GM21786 (cell line): ENCODE measurements at regions not wholly inside any gene's neighbourhood (a gene's known extent, or its start where the extent isn't known, plus 50 kb on each side); places are given as distances from the start of the nearest gene placed in this dataset.
A peak's percentile ranks its signal among the peaks of the same experiment; 100 is the strongest.

Source experiments
- ATAC-seq: cut with Tn5 transposase; IDR thresholded peaks from one replicate; pipeline ENCODE4 v1.9.1; 2021; ENCODE audit not compliant: unreplicated experiment

GRCh38 chrX:39826813-39827543, 270.8 kb downstream of the BCOR start:
- ATAC-seq: no peak

GRCh38 chrX:39827951-39828350, 269.8 kb downstream of the BCOR start:
- peak; percentile 79 for ATAC-seq

GRCh38 chrX:39828971-39829370, 268.8 kb downstream of the BCOR start:
- ATAC-seq: no peak

- ATAC-seq: no peak
Observed at GRCh38 chrX:39829965-39830364, 267.8 kb downstream of the BCOR start.

- ATAC-seq: no peak
Observed at GRCh38 chrX:39830414-39830813, 267.3 kb downstream of the BCOR start.

- ATAC-seq: no peak
Observed at GRCh38 chrX:39832211-39832610, 265.5 kb downstream of the BCOR start.

GRCh38 chrX:39834600-39834999, 263.2 kb downstream of the BCOR start:
- no peak for ATAC-seq

- ATAC-seq: no peak
Observed at GRCh38 chrX:39835241-39835640, 262.5 kb downstream of the BCOR start.

GRCh38 chrX:39835776-39836175, 262.0 kb downstream of the BCOR start:
- ATAC-seq: no peak

GRCh38 chrX:39836802-39837420, 260.8 kb downstream of the BCOR start:
- ATAC-seq: no peak

GRCh38 chrX:39837688-39838087, 260.1 kb downstream of the BCOR start:
- no peak for ATAC-seq

- no peak for ATAC-seq
Observed at GRCh38 chrX:39839371-39839770, 258.4 kb downstream of the BCOR start.

- no peak for ATAC-seq
Observed at GRCh38 chrX:39840133-39840532, 257.6 kb downstream of the BCOR start.

- no peak for ATAC-seq
Observed at GRCh38 chrX:39840581-39841093, 257.1 kb downstream of the BCOR start.

GRCh38 chrX:39841604-39842003, 256.2 kb downstream of the BCOR start:
- no peak for ATAC-seq

- ATAC-seq: no peak
Observed at GRCh38 chrX:39842281-39842973, 255.3 kb downstream of the BCOR start.

- ATAC-seq: no peak
Observed at GRCh38 chrX:39843318-39843717, 254.4 kb downstream of the BCOR start.

- ATAC-seq: no peak
Observed at GRCh38 chrX:39845233-39845632, 252.5 kb downstream of the BCOR start.

- no peak for ATAC-seq
Observed at GRCh38 chrX:39846460-39846859, 251.3 kb downstream of the BCOR start.

GRCh38 chrX:39848243-39848642, 249.5 kb downstream of the BCOR start:
- no peak for ATAC-seq

- no peak for ATAC-seq
Observed at GRCh38 chrX:39848900-39849299, 248.9 kb downstream of the BCOR start.

- ATAC-seq: no peak
Observed at GRCh38 chrX:39850209-39850608, 247.5 kb downstream of the BCOR start.
